ENCODE measurements at regions not wholly inside any gene's neighbourhood (a gene's known extent, or its start where the extent isn't known, plus 50 kb on each side); places are given as distances from the start of the nearest gene placed in this dataset. TPM values are rescaled to one million over a fixed set of nuclear protein-coding genes. Genes with fewer than 3 reads are reported as not detected.

Small RNA genes in the stretch of these regions (small RNA-seq; reads per million reads assigned to genes)
- gene RF00322 (not detected), gene RNU6-499P (not detected)

All from skeletal muscle satellite cell (primary cell).